ENCODE measurements at regions not wholly inside any gene's neighbourhood (a gene's known extent, or its start where the extent isn't known, plus 50 kb on each side); places are given as distances from the start of the nearest gene placed in this dataset.
A peak's percentile ranks its signal among the peaks of the same experiment; 100 is the strongest.

- Mint-ChIP-seq H3K27ac (no peak overlapping the region), H3K36me3 (ENCODE audit: low read depth) (no peaks in the 10 kb centered on the region), H3K27me3 (no peaks in the 10 kb centered on the region), H3K9me3 (no peaks in the 10 kb centered on the region), H3K4me3 (no peak overlapping the region), H3K4me1 (ENCODE audit: low read depth) (no peaks in the 10 kb centered on the region)
- ChIA-PET POLR2A (no interaction called here), CTCF (no interaction called here)
- Histone ChIP-seq H3K27me3 (ENCODE audit: control insufficient read depth in 1 of 2, insufficient read depth in 2 of 2, low read length in 2 of 2) (no peaks in the 10 kb centered on the region), H3K9me3 (ENCODE audit: control insufficient read depth in 1 of 2, insufficient read depth in 1 of 2, low read length in 2 of 2) (no peaks in the 10 kb centered on the region), H3K27ac (ENCODE audit: low read depth in 1 of 2, low read length in 2 of 2) (no peak overlapping the region), H3K36me3 (ENCODE audit: insufficient read depth, low read length) (no peaks in the 10 kb centered on the region), H3K4me1 (ENCODE audit: insufficient read depth, low read length) (peaks cover 21% of the 10 kb centered on the region), H3K4me3 (ENCODE audit: low read length) (no peak overlapping the region)
- intact Hi-C loops (cut with DNase I, micrococcal nuclease): no loop called here
- no peak for DNase-seq
- ATAC-seq (ENCODE audit: poor library complexity): no peak
- TF ChIP-seq CTCF (IDR thresholded peaks at IDR 0.05): no peak
Measured at GRCh38 chr17:77856551-77857305, 101.8 kb upstream of the TNRC6C start.

GRCh38 chr17:77857306-77857555 lies 101.3 kb upstream of the TNRC6C start:
- Mint-ChIP-seq H3K27me3 (no peaks in the 10 kb centered on the region), H3K4me1 (ENCODE audit: low read depth) (no peaks in the 10 kb centered on the region), H3K27ac (no peak overlapping the region), H3K36me3 (ENCODE audit: low read depth) (no peaks in the 10 kb centered on the region), H3K9me3 (no peaks in the 10 kb centered on the region), H3K4me3 (no peak overlapping the region)
- ChIA-PET CTCF (no interaction called here), POLR2A (no interaction called here)
- DNase-seq (no peak), ATAC-seq (ENCODE audit: poor library complexity) (no peak)
- intact Hi-C loops (cut with DNase I, micrococcal nuclease): no loop called here
- no peak for TF ChIP-seq CTCF (IDR thresholded peaks at IDR 0.05)
- no peaks in the 10 kb centered on the region for H3K9me3 ChIP-seq (ENCODE audit: control insufficient read depth in 1 of 2, insufficient read depth in 1 of 2, low read length in 2 of 2)
- H3K27ac ChIP-seq (ENCODE audit: low read depth in 1 of 2, low read length in 2 of 2): no peak overlapping the region
- H3K4me3 ChIP-seq (ENCODE audit: low read length): no peak overlapping the region
- peaks cover 21% of the 10 kb centered on the region for H3K4me1 ChIP-seq (ENCODE audit: insufficient read depth, low read length)
- no peaks in the 10 kb centered on the region for H3K36me3 ChIP-seq (ENCODE audit: insufficient read depth, low read length)
- no peaks in the 10 kb centered on the region for H3K27me3 ChIP-seq (ENCODE audit: control insufficient read depth in 1 of 2, insufficient read depth in 2 of 2, low read length in 2 of 2)

- H3K4me3 Mint-ChIP-seq: no peak overlapping the region
- CTCF ChIA-PET: no interaction called here
- H3K27me3 ChIP-seq (ENCODE audit: control insufficient read depth in 1 of 2, insufficient read depth in 2 of 2, low read length in 2 of 2): no peaks in the 10 kb centered on the region
Measured at GRCh38 chr17:77857613-77858012, 100.9 kb upstream of the TNRC6C start.

More at GRCh38 chr17:77857613-77858012, 100.9 kb upstream of the TNRC6C start:
- no peak overlapping the region for H3K27ac Mint-ChIP-seq
- H3K4me1 Mint-ChIP-seq (ENCODE audit: low read depth): no peaks in the 10 kb centered on the region
- H3K9me3 Mint-ChIP-seq: no peaks in the 10 kb centered on the region
- no peak overlapping the region for H3K4me3 ChIP-seq (ENCODE audit: low read length)
- H3K4me1 ChIP-seq (ENCODE audit: insufficient read depth, low read length): peaks cover 19% of the 10 kb centered on the region
- ATAC-seq (ENCODE audit: poor library complexity) (peak; percentile 54), DNase-seq (peak in 3 of 14 experiments; percentile 27 to 60 (median 39))
- no peaks in the 10 kb centered on the region for H3K36me3 Mint-ChIP-seq (ENCODE audit: low read depth)
- intact Hi-C loops (cut with DNase I, micrococcal nuclease): no loop called here
- no peak for TF ChIP-seq CTCF (IDR thresholded peaks at IDR 0.05)
- H3K27me3 Mint-ChIP-seq: no peaks in the 10 kb centered on the region
- POLR2A ChIA-PET: no interaction called here
- no peaks in the 10 kb centered on the region for H3K36me3 ChIP-seq (ENCODE audit: insufficient read depth, low read length)
- H3K27ac ChIP-seq (ENCODE audit: low read depth in 1 of 2, low read length in 2 of 2): no peak overlapping the region
- H3K9me3 ChIP-seq (ENCODE audit: control insufficient read depth in 1 of 2, insufficient read depth in 1 of 2, low read length in 2 of 2): no peaks in the 10 kb centered on the region
